Testis (tissue), 2 donors: ENCODE measurements at regions not wholly inside any gene's neighbourhood (a gene's known extent, or its start where the extent isn't known, plus 50 kb on each side); places are given as distances from the start of the nearest gene placed in this dataset.

ENCODE experiments used
- POLR2A ChIP-seq: fragments of 450-650 bp; IDR thresholded peaks from one replicate; pipeline ENCODE4 v1.6.1; 2017; ENCODE audit warnings: antibody characterized with exemption, mild to moderate bottlenecking, moderate library complexity
- TF ChIP-seq, protein P1 (sequence below), 3 experiments: fragments of 450-650 bp in 2 of 3; fragments of 200-600 bp in 1 of 3; sonication (generic) in 1 of 3; IDR thresholded peaks; one replicate each; pipeline ENCODE4 v1.5.1; 2016 to 2019; ENCODE audit warnings: antibody characterized with exemption in 3 of 3, mild to moderate bottlenecking in 2 of 3, moderate library complexity in 1 of 3

DNA sequence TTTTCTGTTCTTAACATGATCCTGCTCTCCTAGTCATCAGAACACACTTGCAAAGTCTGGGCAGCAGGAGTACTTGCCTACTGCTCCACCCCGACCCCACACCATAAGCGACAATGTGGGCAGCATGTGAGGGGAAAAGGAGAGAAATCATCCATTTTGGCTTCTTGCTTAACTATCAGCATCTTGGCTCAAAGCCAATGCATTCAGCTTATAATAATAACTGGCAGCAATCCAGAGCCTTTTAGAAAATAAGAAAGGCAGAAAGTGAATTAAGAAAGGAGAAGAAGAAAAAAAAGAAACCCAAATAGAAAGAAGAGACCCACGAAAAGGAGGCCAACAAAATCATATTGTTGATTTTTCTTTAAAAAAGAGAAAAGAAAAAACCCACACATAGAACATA is 930.8 kb downstream of the BCL11B start:
- TF ChIP-seq, protein P1, sequence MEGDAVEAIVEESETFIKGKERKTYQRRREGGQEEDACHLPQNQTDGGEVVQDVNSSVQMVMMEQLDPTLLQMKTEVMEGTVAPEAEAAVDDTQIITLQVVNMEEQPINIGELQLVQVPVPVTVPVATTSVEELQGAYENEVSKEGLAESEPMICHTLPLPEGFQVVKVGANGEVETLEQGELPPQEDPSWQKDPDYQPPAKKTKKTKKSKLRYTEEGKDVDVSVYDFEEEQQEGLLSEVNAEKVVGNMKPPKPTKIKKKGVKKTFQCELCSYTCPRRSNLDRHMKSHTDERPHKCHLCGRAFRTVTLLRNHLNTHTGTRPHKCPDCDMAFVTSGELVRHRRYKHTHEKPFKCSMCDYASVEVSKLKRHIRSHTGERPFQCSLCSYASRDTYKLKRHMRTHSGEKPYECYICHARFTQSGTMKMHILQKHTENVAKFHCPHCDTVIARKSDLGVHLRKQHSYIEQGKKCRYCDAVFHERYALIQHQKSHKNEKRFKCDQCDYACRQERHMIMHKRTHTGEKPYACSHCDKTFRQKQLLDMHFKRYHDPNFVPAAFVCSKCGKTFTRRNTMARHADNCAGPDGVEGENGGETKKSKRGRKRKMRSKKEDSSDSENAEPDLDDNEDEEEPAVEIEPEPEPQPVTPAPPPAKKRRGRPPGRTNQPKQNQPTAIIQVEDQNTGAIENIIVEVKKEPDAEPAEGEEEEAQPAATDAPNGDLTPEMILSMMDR (IDR thresholded peaks at IDR 0.05) = no peak
- no peak for TF ChIP-seq POLR2A
